Stimulated activated CD8-positive, alpha-beta memory T cell treated with anti-CD3 and anti-CD28 coated beads, Interleukin-15, amount 100 ng/mL, for 1 hour (primary cell): ENCODE measurements at regions not wholly inside any gene's neighbourhood (a gene's known extent, or its start where the extent isn't known, plus 50 kb on each side); places are given as distances from the start of the nearest gene placed in this dataset.

Experiments used
- DNase-seq: peaks from one replicate; pipeline ENCODE4 v3.0.0-alpha.2; 2020; ENCODE audit warnings: low read depth

DNA sequence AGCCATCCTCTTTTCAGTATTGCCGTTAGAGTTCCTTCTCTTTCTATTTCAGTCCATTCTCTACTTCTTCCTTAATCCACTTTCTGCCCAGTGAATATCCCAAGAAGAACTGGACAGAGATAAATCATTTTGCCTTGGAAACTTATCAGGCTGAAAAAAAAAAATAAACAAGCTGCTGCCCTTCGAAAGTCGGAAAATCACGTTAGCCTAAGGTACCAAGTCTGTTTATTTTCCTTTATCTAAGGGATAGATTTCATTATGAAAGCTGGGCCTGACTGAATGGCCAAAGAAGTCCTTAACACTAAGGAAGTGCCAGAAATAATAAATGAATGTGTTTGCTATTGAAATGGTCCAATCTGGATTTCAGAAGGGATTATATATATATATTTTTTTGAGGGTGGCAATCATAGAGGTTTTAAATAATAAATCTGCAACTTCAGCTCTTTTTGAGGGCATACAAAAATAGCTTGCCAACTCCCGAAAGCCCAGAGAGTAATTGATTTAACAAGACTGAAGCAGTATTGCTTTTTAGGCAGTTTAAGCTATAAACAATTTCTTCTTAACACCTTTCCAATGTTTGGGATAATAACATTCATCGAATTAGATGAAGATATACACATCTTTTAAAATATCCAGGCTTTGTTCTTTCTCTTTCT, 127.0 kb upstream of the STMND1 start:
- no peak for DNase-seq

DNA sequence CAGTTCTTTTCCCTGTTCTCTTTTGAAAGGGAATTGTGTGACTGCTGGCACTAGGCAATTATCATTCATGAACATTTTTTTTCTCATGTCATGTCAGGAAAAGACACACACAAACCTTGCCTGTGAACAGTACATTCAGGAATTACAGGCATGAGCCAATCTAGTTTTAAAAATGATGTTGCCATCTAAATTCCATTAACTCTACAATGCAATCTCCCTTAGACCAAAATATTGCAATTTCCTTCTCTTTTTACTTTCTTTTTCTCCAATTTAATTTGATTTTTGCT, 127.5 kb upstream of the STMND1 start:
- DNase-seq, result no peak

DNA sequence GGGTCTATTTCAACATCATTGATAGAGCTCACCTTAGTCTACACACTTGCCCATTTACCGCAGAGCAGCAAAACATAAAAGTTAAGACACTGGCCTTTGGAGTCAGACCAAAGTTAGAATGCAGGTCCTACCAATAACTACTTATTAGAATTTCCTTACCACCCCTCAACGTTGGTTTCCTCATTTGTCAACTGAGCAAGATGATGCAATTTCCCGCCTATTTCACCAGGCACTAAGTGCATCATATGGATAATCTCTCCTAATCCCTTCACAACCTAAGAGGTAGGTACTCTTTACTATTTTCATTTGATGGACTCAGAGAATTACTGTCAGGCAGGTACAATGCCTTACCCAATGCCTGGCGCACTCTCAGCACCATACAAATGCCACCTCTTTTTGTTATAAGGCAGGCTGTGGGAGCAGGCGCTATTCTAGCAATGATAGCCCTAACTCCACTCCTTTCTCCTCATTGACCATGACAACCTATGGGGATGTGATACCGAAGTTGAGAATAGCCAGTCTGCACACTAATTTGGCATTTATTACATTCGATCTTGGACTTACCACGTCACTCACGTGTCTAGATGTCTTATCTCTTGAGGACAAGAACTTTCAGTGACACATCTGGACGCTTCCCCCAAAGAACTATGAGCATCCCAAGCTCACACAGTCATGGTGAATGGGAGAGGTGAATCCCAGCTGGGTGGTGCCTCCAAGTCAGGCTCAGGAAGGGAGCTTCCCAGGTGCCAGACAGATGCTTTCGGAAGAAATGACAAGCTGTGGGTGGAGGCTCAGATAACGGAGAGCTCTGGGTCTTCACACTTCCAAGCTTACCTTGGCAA, 128.1 kb upstream of the STMND1 start:
- DNase-seq, result no peak

DNA sequence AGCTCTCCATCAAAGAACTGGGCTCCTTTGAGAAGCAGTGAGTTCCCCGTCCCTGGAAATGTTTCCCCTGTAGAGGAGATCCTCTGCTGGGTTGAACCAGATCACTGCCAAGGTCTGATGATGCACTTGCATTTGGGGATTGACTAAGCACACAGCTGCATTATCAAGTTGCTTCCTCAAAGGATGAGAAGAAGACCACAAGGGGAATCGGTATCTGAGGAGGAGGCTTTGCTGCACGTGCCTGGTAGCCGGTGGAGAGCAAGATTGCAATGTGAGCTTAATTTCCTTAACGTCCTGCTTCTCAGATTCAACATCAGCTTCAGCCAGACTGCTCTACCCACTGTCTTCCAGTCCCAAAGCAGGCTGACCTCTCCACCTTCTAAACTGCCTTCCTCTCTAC, 128.8 kb upstream of the STMND1 start:
- DNase-seq, result no peak

DNA sequence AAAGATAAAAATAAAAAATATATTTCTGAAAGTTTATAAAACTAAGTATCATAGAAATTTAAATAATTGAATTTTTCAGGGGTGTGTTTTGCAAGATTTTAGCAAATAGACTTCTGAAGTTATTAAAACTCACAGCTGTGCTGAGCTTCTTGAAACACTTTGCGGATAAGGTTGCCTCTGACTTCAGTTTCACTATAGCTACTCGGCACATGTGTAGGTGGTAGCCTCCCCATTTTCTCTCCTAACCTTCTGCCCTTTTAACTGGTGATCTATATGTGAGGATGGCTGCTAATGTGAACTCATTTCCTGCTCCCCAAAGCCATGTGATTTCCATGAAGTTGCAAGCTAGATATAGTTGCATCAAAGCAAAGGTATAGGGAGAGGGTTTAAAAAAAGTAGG, 129.3 kb upstream of the STMND1 start:
- DNase-seq, result no peak

DNA sequence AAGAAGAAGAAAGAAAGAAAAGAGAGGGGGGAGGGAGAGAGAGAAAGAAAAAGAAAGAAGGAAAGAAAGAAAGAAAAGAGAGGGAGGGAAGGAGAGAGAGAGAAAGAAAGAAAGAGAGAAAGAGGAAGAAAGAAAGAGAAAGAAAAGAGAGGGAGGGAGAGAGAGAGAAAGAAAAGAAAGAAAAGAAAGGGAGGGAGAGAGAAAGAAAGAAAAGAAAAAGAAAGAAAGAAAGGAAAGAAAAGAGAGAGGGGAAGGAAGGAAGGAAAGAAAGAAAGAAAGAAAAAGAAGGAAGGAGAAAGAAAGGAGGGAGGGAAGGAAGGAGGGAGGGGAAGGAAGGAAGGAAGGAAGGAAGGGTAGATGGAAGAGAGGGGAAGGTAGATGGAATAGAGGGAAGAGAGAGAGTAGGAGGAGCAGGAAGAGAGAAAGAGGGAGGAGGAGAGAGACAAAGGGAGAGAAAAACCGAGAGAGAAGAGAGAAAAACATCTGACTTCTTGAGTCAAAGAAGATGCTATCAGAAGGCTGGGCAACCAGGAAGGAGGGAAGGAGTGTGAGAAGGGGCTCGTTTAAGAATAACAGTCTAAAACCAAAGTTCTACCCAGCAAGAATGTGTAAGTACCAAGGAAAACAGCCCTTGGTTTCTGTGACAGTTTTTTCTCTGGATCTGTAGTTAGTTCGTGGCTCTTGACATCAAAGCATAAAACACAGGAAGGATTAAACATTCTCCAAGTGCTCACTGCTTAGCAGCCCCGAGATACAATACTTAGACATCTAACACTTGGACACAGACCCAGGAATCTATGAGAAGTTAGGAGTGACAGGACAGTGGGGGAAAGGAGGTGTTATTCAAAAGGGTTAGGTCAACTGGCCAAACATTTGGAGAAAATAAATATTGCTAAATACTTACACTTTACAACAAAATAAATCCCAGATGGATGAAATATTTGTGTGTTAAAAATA, 131.9 kb upstream of the STMND1 start:
- DNase-seq, result no peak

- DNase-seq, result no peak
Observed at GRCh38 chr6:16968101-16968500, 133.7 kb upstream of the STMND1 start.

- DNase-seq, result no peak
Observed at GRCh38 chr6:16967470-16967817, 134.4 kb upstream of the STMND1 start.

- DNase-seq, result no peak
Observed at GRCh38 chr6:16966791-16967469, 134.9 kb upstream of the STMND1 start.

DNA sequence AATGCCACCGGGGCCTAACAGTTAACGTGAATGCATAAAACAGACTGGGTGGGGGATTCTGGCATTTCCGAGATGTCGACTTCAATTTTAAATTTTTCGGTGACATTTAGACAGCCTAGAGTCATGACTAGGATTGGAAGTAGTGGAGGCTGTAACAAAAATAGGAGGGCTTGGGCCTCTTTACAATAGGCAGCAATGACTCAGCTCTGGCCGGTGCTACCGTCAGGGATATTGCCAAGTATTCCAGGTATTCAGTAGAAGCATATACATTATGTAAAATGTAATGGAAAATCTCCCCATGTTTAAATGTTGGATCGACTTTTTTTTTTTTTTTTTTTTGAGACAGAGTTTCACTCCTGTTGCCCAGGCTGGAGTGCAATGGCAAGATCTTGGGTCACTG, 136.2 kb upstream of the STMND1 start:
- no peak for DNase-seq

GRCh38 chr6:16964553-16965499, 137.0 kb upstream of the STMND1 start:
- DNase-seq, result peak; percentile 38

DNA sequence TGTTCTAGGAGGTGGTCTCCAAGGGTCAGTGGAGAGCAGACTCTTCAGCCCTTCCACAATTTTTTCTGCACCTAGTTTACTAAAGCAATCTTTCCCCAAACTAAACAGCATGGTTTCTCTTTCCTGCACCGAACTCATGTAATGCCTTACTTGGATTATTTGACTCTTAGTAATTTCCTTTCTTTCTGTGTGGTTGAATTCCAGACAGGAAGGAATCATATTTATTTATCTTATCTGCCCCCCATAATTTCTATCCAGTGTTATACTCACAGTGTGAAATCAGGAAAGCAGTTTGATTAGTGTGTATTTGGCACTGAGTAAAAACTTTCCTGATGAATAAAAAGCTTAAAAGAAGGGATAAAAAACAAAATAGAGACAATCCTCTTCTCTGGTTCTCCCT, 140.3 kb upstream of the STMND1 start:
- DNase-seq, result no peak

- no peak for DNase-seq
Observed at GRCh38 chr6:16959789-16960188, 142.1 kb upstream of the STMND1 start.

GRCh38 chr6:16956361-16956760, 145.5 kb upstream of the STMND1 start:
- DNase-seq, result no peak

DNA sequence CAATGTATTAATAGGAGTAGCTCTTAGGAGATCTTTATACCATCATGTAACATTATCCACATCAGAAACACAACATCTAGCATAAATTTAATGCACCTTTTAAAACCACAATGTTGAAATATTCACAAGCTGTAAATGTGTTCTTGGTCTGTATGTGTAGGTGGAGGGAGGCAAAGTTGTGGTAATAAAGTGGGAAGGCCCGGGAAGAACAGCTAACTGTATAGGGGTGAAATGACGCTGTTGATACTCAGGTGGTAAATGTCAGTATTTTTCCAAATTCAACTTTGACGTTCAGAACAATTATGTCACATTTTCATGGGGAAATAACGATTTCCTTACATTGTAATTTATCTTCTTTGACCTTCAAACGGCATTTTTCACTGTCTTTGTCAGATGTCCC, 146.0 kb upstream of the STMND1 start:
- no peak for DNase-seq

DNA sequence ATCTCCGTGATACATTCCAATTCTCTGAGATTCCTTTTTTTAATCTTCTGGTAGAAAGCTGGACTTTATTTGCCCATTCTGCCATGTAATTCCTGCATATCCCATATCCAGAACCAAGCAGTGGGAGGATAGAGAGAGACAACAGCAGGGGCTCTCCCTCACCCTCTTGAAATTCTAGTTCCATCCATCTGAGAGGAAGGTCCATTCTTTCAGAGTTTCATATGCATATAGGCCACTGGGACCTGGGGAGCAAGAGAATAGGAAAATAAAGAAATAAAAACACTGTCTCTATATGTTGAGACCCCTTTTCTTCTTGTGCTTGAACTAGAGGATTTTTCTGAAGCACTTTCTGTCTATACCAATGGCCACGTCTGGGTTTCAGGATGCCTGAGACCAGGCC, 147.9 kb upstream of the STMND1 start:
- DNase-seq, result no peak

- no peak for DNase-seq
Observed at GRCh38 chr6:16953446-16953845, 148.4 kb upstream of the STMND1 start.

DNA sequence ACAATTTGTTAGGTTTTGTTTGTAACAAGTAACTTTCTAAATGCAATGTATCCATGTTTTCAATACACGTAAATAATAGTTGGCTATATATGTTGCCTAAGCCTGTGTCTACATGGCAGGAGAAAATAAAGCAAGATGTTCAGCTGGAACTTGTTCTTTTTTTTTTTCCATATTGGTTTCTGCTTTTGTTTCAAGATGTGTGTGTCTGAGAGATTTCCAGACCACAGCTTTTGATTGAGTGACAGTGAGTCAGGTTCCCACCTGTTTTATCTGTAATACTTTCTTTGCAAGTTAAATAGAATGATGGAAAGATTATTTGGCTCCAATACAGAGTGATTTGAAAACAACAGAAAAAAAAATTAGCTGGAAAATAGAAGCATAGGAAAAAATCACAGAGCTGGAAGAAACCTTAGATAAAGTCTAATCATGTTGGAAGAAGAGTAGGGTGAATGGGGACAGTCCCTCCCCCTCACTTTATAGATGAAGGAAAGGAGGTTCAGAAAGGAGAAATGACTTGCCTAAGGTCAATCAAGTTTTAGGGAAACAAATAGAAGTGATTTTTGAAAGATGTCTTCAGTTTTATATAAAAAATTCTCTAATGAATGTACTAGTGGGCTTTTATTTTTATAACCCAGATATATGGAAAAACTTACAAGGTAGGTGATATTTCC, 150.9 kb upstream of the STMND1 start:
- DNase-seq, result no peak

DNA sequence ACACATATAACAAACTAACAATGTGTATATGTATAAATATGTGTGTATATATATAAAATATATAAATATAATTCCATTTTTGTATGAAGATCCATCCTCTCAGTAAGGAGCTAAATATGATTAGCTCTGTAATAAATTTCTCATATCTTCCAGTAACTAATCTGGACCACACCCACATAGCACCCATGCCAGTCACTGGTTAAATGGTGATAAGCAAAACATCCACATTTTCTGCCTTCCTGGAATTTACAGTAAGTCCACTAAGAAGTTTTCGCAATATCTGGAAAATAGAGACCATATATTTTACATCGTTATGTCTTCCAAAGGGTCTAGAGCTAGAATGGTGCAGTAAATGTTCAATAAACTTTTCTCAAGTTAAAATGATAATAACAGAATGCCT, 151.5 kb upstream of the STMND1 start:
- no peak for DNase-seq

DNA sequence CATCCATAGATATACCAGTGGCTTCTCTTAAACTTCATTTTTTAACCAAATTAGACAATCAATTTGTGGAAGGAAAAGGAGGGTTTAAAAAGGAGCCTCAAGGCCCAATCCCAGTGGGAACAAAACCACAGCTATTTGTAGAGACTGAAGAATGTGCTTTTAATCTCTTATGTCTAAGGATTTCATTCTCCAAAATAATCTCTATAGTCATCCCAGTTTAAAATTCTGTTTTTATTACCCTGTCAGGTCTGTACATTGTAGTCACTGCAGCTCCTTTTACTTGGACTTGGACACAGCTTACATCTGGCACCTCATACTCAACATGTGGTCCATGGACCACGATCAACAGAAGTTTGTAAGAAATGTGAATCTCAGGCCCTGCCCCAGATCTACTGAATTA, 152.1 kb upstream of the STMND1 start:
- no peak for DNase-seq

DNA sequence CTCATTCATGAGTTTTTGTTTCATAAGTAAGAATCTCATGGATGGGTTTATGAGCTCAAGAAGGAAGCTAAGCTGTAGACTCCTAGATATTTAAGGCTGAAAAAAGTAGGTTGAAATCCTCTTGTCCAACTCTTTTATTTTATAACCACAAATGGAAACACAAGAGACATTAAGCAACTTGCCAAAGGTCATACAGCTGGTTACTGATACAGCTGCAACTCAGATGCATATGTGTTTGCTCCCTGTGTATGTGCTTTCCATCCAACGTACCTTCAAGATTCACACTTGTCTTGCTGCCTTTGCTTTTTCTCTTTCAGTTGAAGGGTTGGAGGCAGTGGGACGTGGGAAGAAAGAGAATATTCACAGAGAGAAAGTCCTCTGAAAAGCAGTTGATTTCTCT, 153.5 kb upstream of the STMND1 start:
- no peak for DNase-seq
